ENCODE measurements at regions not wholly inside any gene's neighbourhood (a gene's known extent, or its start where the extent isn't known, plus 50 kb on each side); places are given as distances from the start of the nearest gene placed in this dataset.

DNA sequence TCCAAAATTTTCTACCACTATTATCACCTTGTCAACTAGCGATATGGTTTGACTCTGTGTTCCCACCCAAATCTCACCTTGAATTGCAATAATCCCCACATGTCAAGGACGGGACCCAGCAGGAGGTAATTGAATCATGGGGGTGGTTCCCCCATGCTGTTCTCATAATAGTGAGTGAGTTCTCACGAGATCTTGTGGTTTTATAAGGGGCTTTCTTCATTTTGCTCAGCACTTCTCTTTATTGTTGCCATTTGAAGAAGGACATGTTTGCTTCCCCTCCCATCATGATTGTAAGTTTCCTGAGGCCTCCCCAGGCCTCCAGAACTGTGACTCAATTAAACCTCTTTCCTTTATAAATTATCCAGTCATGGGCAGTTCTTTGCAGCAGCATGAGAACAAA lies 73.5 kb upstream of the ZC3H12C start:
- TF ChIP-seq, protein P1, sequence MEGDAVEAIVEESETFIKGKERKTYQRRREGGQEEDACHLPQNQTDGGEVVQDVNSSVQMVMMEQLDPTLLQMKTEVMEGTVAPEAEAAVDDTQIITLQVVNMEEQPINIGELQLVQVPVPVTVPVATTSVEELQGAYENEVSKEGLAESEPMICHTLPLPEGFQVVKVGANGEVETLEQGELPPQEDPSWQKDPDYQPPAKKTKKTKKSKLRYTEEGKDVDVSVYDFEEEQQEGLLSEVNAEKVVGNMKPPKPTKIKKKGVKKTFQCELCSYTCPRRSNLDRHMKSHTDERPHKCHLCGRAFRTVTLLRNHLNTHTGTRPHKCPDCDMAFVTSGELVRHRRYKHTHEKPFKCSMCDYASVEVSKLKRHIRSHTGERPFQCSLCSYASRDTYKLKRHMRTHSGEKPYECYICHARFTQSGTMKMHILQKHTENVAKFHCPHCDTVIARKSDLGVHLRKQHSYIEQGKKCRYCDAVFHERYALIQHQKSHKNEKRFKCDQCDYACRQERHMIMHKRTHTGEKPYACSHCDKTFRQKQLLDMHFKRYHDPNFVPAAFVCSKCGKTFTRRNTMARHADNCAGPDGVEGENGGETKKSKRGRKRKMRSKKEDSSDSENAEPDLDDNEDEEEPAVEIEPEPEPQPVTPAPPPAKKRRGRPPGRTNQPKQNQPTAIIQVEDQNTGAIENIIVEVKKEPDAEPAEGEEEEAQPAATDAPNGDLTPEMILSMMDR (IDR thresholded peaks at IDR 0.05) = no peak

DNA sequence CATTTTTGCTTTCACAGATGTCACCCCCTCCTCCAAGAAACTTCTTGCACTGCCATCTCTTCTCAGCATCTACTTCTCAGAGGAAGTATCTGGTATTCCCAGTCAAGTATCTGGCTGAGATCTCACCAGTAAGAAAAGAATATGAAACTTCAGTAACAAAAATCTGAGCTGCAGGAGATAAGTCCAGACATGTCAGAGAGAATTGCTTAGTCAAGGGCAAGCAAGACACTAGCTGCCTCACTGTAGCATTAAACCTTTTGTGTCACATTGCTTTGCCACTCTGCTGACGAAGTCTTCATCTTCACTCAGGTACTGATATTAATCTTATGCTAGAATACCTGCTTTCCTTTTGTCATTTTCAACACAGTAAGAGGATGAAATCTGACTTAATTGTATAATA lies 70.6 kb upstream of the ZC3H12C start:
- TF ChIP-seq, protein P1 (IDR thresholded peaks at IDR 0.05) = no peak

DNA sequence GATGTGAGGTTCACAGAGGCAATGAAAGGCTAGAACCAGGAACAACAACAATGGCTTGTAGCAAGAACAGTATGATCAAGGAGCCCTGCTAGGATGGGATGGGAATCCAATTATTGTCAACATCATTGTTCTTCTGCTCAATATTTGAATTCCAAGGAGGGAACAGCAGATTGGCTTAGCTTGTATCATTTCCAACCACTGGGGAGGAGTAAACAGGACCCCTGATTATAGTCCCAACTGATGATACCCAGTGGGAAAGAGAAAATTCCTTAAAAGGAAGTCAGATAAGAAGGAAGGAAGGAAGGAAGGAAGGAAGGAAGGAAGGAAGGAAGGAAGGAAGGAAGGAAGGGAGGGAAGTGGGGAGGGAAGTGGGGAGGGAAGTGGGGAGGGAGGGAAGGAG lies 69.5 kb upstream of the ZC3H12C start:
- TF ChIP-seq, protein P1 (IDR thresholded peaks at IDR 0.05) = no peak

DNA sequence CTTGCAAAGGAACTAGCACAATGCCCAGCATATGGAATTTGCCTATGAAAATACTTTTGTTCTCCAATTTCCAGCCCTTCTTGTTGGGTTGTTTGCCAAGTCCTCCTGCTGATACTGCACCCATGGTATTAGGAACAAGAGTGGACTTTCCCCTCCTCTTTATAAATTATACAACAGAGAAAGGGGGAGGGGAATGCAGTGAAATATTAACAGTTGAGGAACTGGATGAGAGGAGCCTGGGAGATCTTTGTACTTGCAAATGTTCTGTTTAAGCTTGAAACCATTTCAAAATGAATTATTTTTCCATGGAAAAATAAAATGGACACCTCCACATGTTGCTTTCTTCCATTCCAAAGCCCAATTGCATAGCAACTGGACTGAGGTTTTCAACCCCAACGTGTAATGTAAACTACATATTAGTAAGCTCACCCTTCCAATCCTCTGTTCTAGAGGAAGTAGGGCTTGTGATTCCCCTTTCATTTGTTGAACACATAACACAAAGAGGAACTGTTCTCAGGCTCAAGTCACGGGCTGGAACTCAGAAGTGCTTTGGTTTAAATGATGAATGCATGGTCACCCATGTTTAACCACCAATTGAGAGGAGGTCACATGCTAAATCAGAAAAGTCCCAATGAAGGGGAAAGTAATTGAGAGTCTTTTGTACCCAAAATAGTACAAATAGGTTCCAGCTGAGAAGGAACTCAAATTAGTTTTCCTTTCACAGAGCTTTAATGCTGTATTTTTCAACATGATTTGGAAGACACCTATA lies 66.2 kb upstream of the ZC3H12C start:
- TF ChIP-seq, protein P1 (IDR thresholded peaks at IDR 0.05) = no peak

DNA sequence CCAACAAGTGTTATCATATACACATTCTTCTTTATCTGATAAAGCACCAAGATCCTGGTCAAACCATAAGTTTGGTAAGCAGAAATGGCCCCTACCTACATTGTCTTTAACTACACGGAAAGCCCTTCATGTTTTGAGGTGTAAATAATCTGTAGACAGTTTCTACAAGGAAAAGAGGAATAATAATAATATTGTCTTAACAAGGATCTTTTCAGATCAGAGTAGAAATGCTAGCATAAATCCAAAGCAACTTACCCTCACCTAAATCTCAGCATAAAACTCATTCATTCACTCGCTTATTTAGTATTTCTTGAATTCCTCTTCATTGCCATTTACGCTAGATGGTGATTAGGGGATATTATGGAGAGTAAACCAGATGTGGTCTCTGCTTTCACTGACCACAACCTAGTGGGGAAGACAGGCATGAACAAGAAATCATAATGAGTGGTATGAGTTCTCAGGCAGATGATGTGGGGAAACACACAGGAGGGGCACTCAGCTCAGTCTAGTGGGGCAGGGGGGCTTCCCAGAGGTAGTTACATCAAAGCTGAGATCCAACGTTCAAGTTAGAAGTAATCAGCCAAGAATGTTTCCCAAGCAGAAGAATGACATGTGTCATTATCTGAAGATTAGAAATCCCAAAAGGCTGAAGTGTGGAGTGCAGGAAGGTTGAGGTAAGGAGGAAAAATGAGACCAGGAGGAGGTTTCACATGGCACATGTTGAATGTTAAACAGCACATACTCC lies 65.4 kb upstream of the ZC3H12C start:
- TF ChIP-seq, protein P1 (IDR thresholded peaks at IDR 0.05) = no peak

DNA sequence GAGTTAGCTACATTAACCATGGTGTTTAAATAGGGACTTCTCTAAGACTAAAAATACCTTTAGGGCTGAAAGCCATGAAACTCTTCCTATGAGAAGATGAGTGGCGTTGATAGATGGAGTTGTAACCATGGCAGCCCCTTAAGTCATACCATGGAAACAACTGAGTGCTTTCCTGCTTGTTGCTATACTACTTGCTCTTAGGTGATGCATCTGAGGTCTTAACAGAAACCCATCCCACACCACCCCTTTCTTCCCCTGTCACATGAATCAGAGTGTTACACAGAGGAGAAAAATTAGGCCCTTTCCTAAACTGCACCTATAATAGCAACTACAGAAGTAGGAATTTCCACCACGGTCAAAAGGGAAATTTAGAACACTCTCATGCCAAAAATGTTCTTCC lies 64.3 kb upstream of the ZC3H12C start:
- TF ChIP-seq, protein P1 (IDR thresholded peaks at IDR 0.05) = no peak

DNA sequence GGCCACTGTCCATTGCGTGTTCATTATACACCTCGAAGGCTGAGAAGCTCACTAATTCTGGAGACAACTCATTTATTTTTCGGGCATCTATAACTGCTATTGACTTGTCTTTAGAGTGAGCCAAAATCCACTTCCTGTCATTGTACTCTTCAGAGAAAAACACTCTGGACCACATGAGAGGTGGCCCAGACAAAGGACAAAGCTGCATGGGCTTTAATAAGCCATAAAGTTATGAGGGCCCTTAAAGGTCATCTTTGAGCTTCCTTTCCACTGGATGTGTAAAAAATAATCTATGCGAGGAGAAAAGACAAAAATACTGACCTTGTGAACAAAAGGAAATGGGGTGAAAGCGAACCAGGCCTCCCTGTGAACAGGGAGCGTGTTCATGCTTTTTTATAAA lies 63.5 kb upstream of the ZC3H12C start:
- TF ChIP-seq, protein P1 (IDR thresholded peaks at IDR 0.05) = no peak
